ENCODE measurements at regions not wholly inside any gene's neighbourhood (a gene's known extent, or its start where the extent isn't known, plus 50 kb on each side); places are given as distances from the start of the nearest gene placed in this dataset.
"Not testable (repeated sequence)": the region's sequence is repeated elsewhere in the genome, so short reads cannot be mapped to it uniquely, and the experiment has no call there.

- not testable (repeated sequence) for DNase-seq
Observed at GRCh38 chr9:115844433-115844832, 309.2 kb upstream of the PAPPA start.

GRCh38 chr9:115845648-115846312, 307.8 kb upstream of the PAPPA start:
- DNase-seq = no peak

GRCh38 chr9:115847216-115847615, 306.4 kb upstream of the PAPPA start:
- DNase-seq = no peak

DNA sequence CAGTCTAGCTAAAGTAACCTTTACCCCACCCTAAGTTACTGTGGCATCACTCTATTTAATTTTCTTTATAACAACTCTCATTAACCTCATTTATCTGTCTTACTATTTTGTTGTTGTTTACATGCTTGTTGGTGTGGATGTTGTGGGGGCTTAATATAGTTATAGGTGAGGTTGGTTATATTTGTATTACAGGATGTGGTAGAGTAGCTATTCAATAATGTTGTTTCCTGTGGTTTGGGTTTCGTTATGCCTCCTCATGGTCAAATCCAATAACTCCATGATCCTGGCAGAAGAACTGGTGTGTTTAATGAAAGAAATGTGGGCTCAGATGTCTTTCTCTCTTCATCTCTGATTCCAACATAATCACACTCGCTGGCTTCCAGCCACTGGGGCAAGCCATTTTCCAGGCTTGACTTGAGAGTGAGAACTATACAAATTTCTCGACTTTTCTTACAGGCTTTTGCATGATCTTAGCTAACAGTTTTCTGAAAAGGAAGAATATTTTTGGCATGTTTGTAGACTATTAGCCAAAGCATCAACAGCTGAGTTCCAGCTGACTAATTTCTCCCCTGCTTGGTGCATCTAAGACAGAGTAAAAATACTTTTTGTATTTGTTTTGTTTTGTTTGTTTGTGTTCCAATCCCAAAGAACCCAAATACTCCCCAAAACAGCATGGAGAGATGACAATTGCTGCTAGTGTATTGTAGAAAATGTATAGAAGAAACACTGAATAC, 303.7 kb upstream of the PAPPA start:
- no peak for DNase-seq

- no peak for DNase-seq
Observed at GRCh38 chr9:115850548-115851304, 302.9 kb upstream of the PAPPA start.

DNA sequence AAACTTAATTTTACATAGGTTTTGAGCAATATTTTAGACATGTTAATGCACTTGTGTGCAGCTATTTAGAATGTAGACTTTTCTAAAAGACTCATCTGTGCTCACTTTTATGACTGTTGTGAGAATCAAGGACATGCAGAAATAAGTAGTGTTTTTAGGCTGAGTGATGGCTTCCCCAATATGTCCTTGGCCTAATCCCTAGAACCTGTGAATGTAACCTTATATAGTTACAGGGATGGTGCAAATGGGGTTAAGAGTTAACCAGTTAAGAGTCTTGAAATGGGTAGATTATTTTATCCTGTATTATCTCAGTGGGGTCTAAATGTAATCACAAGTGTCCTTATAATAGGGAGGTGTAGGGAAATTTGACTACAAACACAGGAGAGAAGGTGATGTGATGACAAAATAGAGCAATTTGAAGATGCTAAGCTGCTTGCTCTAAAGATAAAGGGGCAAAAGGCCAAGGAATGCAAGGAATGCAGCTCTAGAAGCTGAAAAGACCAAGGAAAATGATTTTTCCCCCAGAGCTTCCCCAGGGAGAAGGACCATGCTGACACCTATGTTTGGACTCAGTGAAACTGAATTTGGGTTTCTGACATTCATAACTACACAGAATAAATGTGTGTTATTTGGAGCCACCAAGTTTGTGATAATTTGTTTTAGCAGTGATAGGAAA, 298.0 kb upstream of the PAPPA start:
- DNase-seq = no peak

GRCh38 chr9:115858421-115858820, 295.2 kb upstream of the PAPPA start:
- DNase-seq = not testable (repeated sequence)

GRCh38 chr9:115862021-115862420, 291.6 kb upstream of the PAPPA start:
- no peak for DNase-seq

GRCh38 chr9:115864581-115864980, 289.0 kb upstream of the PAPPA start:
- no peak for DNase-seq

DNA sequence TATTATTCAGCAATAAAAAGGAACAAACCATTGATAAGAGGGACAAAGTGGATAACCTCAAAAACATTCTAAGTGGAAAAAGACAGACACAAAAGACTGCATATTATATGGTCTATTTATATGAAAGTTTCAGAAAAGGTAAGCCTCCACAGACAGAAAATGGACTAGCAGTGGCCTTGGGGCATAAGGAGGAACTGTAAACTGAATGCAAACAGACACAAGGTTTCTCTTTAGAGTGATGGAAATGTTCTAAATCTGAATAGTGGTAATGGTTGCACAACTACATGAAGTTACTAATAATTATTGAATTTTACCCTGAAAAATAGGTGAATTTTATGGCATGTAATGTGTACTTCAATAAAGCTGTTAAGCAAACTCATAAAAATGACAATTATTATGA, 286.3 kb upstream of the PAPPA start:
- no peak for DNase-seq

- DNase-seq = no peak
Observed at GRCh38 chr9:115877852-115878438, 275.6 kb upstream of the PAPPA start.

DNA sequence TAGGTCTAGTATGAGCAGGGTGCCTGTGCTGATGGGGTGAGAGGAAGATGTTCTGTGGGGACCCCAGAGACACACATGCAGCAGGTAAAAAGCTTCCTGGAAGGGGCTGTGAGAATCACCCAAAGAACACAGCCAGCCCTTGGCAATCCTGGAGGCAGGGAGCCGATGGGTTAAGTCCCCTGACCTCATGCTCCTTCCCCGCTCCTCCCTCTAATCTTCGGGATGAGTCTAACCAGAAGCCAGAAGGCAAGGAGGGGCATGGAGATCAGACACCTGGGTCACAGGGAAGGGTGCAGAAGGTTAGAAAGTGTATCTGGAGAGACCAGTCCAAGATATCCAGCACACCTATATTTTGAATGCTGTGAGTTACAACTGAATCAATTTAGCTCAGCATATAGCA, 274.1 kb upstream of the PAPPA start:
- no peak for DNase-seq

- no peak for DNase-seq
Observed at GRCh38 chr9:115880221-115880885, 273.2 kb upstream of the PAPPA start.

- DNase-seq = no peak
Observed at GRCh38 chr9:115882911-115883310, 270.7 kb upstream of the PAPPA start.

DNA sequence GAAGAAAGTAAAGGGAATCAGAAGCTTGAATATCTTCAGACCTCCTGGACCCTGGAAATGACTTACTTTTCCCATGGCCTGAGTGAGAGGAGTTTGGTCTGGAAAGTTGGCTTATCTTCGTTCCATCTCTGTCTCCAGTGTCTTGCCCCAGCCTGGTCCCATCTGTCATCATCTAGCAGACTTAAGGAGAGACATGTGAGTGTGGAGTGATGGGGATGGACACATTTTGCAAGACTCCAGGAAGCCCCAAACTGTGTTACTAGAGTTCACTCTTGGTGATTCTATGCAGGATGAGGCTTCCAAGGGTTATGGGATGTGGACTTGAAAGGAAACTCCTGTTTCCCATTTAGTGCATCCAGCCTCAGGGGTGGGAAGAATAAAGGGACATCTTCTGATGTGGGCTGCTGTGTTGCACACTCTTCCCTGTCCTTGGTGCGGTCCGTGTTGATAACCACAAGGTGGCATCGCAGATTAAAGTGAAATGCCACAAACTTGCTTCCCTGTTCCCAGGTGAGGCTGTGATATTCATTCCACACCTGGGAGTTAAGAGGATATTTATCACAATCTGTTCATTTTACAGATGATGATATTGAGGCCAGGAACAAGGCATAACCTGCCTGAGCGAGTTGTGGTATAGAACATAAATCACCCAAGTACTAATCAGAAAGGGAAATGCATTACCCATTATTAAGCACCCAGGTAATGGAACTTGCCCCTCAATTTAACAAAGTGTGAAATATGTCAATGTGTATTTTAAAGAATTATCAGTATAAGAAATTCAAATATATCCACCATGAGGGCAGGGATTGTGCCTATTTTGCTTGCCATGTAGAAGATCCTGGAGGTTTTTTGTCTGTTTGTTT, 269.9 kb upstream of the PAPPA start:
- DNase-seq = no peak

- no peak for DNase-seq
Observed at GRCh38 chr9:115884846-115885245, 268.7 kb upstream of the PAPPA start.

DNA sequence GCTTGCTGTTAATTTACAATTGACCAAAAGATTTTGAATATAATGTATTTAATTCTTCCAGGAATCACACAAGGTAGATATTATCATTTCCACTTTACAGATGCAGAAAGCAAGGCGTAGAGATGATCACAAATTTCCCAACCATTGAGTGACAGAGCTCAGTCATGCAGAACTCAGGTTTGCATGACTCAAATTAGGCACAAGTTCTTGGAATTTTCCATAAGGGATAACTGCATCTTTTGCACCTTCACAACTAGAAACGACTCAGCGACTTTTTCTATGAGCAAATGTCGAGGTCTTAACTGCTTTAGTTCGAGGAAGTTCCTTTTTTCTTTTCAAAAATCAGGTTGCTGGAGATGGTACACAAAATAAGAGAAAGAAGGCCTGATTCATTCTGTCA, 265.5 kb upstream of the PAPPA start:
- DNase-seq = no peak

- DNase-seq = no peak
Observed at GRCh38 chr9:115891929-115892328, 261.7 kb upstream of the PAPPA start.

- DNase-seq = not testable (repeated sequence)
Observed at GRCh38 chr9:115898478-115898877, 255.1 kb upstream of the PAPPA start.

DNA sequence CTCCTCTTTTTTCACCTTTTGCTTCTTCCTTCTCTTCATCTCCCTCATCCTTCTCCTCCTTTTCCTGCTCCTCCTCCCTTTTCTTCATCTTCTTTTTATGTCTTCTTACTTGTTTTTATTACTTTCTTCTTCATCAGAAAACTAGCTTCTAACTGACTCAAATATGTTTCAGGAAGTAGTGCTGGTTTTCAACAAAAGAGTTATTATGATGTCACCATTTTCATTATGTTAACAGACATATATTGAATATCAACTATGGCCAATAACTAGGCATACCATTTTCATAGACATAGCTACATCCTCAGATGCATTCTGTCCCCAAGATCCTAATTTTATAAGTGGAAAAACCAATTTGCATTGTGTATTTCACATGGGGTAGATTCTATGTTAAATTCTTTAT, 252.9 kb upstream of the PAPPA start:
- DNase-seq = no peak

DNA sequence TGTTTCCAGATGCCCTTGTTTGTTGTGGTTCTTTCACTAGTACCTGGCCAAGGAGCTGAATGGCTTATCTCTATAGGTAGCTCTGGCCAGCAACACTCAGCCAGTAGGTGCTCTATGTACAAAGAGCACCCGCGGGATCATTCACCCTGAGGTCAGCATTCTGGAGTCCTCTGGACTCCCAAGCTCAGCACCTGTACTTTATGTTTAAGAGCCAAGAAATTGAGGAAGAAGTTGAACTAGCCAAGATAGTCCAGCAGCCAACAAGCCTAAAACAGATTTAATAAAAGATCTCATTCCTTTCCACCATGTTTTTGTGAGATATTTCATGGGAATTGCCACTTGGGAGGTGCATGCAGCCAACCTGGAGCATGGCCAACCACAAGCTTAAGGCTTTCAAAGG, 242.6 kb upstream of the PAPPA start:
- DNase-seq = no peak
